ENCODE measurements at regions not wholly inside any gene's neighbourhood (a gene's known extent, or its start where the extent isn't known, plus 50 kb on each side); places are given as distances from the start of the nearest gene placed in this dataset.

GRCh38 chr11:38598418-38598817 lies 2000.4 kb upstream of the RAG2 start:
- TF ChIP-seq CTCF (IDR thresholded peaks at IDR 0.05) (no peak), POLR2A (IDR thresholded peaks at IDR 0.05) (no peak)

All from ovary (tissue), 3 donors.